Activated CD4-positive, alpha-beta T cell treated with anti-CD3 and anti-CD28 coated beads for 4 hours (primary cell): ENCODE measurements at regions not wholly inside any gene's neighbourhood (a gene's known extent, or its start where the extent isn't known, plus 50 kb on each side); places are given as distances from the start of the nearest gene placed in this dataset.

Experiments used
- DNase-seq, 2 donors: peaks; one replicate each; pipeline ENCODE4 v3.0.0-alpha.2; 2020

GRCh38 chr7:34277016-34277802 is 371.9 kb downstream of the BMPER start:
- no peak for DNase-seq

- DNase-seq: no peak
Measured at GRCh38 chr7:34277803-34278199, 372.5 kb downstream of the BMPER start.

DNA sequence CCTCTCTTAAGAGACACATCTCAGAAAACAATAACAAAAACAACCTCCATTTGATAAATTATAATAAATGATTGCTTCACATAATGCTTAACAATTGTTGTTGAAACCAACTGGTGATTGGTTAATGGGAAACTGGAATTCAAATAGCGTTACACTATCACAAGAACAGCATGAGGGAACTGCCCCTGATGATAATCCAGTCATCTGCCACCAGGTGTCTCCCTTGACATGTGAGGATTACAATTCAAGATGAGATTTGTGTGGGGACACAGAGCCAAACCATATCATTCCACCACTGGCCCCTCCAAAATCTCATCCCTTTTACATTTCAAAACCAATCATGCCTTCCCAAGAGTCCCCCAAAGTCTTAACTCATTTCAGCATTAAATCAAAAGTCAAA is 375.9 kb downstream of the BMPER start:
- no peak for DNase-seq

DNA sequence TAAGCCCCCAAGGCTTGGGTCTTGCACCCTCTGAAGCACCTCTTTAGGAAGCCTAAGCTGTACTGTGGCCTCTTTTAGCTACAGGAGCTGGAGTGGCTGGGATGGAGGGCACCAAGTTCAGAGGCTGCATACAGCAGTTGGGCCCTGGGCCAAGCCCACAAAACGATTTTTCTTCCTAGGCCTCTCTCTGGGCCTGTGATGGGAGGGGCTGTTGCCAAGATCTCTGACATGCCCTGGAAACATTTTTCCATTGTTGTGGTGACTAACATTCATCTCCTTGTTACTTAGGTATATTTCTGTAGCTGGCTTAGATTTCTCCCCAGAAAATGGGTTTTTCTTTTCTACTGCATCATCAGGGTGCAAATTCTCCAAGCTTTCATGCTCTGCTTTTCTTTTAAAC is 375.7 kb upstream of the NPSR1 start:
- DNase-seq: no peak

- DNase-seq: no peak
Measured at GRCh38 chr7:34296663-34297062, 361.4 kb upstream of the NPSR1 start.

DNA sequence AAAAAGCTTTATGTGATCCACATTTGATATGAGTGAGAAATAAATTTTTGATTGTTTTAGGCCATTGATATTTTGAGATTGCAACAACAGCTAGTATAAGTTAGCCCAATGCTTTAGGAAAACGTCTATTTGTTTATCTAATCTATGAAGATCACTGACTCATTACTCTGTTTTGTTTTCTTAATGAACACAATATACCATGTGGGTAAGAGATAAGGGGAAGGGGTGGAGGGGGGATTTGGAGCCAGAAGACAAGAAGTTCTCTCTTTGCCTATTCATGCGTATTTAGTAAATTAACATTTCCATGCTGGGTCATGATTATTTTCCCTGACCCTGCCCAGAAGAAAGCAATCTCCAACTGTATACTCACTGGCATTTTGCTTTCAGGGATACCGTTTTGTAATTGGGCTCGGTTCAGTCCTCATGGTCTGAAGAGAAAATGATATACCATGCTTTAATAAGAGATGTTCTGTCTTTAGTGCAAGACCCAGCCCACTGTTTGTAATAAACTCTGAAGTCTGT is 359.5 kb upstream of the NPSR1 start:
- DNase-seq: no peak

DNA sequence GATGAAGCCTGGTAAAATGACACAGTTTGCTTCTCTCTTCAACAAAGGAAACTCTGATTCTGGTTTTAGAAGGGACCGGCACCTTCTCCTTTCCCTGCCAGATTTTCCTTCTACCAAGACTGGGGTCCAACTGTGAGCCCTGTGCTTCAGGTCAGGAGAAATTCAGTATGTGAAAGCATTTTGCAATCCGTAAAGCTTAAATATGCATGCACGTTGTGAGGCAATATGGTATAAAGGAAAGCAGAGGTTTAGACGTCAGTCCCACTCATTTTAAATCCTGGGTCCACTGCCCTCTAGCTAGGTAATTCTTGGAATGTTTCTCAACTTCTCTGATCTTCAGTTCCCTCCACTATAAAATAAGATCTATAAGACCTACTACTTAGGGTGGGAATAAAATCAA is 359.0 kb upstream of the NPSR1 start:
- DNase-seq: no peak

DNA sequence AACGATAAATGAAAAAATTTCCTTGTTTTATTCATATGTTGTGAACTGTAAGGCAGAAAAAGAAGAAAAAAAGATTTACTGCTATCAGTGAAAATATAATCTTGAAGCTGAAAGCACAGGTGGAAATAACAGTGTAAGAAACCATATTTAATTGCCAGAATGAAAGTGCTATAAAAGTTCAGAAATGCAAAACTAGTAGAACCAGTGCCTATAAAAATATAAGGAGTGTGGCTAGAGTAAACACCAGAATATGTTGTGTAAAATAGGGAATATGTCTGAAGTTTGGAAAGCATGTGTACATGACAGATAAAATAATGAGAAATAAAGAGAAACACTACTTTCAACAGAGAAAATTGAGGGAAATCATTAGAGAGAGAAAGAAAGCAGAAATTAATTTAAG is 350.5 kb upstream of the NPSR1 start:
- no peak for DNase-seq

DNA sequence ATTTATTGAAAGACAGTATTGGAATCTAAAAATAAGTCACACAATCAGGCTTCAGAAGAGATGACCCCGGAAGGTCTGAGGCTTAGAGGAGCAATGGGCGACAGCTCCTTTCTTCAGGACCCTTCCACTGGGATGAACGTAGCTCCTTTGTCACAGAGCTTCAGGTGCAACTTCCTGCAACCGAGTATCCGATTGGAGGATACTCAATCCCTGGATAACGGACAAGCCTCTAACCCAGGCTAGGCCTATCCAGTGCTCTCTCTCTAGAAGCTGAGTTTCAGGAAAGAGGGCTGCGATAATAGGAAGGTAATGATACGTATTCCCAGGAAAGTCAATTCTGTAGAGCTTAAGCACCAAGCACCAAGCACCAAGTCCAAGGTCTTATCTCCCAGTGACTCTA is 349.4 kb upstream of the NPSR1 start:
- no peak for DNase-seq

- no peak for DNase-seq
Measured at GRCh38 chr7:34309116-34309515, 348.9 kb upstream of the NPSR1 start.

DNA sequence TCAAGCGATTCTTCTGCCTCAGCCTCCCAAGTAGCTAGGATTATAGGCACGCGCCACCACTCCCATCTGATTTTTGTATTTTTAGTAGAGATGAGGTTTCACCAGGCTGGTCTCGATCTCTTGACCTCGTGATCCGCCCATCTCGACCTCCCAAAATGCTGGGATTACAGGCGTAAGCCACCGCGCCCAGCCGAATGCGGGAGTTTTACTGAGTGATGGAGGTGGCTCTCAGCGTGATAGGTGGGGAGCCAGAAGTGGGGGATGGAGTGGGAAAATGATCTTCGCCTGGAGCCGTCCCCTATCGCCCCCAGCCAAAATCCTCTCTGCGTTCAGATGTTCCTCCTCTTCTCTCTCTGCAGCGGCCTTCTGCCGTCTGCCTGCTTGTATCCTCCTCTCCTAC is 348.4 kb upstream of the NPSR1 start:
- no peak for DNase-seq

DNA sequence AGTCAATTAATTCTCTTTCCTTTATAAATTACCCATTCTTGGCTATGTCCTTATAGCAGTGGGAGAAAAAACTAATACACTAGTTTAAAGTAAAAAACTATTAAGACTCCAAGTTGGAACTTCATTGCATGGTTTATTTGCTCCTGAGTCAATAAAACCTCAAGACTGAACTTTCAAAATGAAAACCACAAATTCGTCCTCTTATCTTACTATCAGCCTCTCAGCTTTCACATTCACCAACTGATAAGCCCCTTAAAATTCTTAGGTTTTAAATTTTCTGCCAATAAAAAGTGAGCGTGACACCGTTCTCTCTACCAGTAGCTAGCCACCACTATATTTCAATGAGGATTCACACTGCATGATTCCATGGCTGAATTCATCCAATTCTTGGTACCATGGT is 346.4 kb upstream of the NPSR1 start:
- no peak for DNase-seq

- DNase-seq: no peak
Measured at GRCh38 chr7:34312624-34313023, 345.4 kb upstream of the NPSR1 start.

- no peak for DNase-seq
Measured at GRCh38 chr7:34313289-34313688, 344.7 kb upstream of the NPSR1 start.

GRCh38 chr7:34315032-34315431 is 343.0 kb upstream of the NPSR1 start:
- DNase-seq: no peak

GRCh38 chr7:34317039-34317438 is 341.0 kb upstream of the NPSR1 start:
- DNase-seq: no peak

- DNase-seq: no peak
Measured at GRCh38 chr7:34320412-34320811, 337.6 kb upstream of the NPSR1 start.

- DNase-seq: peak; percentile 5 to 8
Measured at GRCh38 chr7:34320926-34321661, 336.9 kb upstream of the NPSR1 start.

GRCh38 chr7:34322841-34323240 is 335.2 kb upstream of the NPSR1 start:
- no peak for DNase-seq

DNA sequence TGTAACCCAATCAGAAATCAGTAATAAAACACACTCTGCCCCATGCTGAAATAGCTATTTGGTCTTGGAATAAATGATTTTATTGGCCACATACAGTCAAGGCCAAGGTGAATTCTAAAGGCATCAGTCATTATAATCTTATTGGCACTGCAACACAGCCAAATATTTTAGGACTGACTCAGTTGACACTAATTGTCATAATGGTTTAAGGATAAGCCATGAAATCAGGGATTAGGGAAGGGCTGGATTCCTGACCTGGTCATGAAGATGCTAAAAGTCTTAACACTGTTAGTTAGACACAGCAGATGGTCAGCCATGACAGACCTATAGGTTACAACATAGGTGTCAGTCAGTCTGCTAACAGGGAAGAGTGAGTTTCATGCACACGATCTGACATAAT is 330.3 kb upstream of the NPSR1 start:
- no peak for DNase-seq

DNA sequence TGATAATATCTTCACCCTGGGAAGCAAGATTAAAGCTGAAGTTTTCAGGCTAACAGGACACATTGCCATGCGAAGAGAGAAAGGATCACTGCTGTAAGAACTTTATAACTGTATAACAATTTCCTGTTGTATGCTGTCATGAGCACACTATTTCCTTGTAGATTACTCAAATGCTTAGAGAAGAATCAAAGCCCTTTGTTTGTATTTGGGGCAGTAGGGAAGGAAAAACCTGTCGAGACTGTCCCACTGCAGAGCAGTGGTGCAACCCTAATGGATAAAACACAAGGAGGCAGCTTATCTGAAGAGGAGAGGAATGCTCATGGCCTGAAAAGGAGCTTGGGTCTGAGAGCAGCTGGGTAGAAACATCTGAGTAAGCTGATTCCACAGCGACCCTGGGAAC is 327.7 kb upstream of the NPSR1 start:
- no peak for DNase-seq

- no peak for DNase-seq
Measured at GRCh38 chr7:34331102-34331501, 326.9 kb upstream of the NPSR1 start.

DNA sequence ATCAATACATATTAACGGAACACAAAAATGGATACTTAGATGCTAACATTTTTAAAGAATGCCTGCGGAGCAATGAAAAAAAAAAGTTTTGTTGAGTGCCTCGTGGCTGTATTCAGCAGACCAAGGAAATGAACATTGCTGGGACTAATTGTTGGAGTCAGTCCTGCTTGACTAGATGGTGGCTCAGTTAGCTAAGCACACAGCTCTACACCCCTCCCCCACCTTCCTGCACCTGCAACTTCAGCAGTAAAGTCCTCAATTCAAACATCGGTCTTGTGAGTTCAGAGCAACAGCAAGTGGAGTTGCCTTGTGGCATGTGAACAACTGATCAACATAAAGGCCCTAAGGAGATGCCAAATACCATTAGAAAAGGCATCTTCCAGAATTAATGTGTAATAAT is 326.0 kb upstream of the NPSR1 start:
- DNase-seq: no peak

DNA sequence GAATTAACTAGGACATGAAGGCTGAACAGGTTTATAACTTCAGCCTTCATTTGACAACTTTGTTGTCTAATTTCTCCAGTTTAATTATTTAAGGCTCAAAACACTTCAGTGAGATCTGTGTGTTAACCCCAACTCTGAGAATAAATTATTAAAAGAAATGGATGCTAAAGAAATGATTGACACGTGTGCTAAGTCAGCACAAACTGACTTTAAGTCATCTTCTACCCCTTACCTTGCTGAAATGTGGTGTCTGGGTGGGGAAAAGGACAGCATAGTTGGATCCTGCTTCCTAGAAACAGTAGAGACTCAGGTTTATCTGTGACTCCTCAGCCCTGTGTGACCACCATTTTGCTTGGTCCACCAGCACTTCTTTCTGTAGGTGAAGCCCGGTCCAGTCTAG is 324.8 kb upstream of the NPSR1 start:
- no peak for DNase-seq
